HT-29 (cell line): ENCODE measurements at regions not wholly inside any gene's neighbourhood (a gene's known extent, or its start where the extent isn't known, plus 50 kb on each side); places are given as distances from the start of the nearest gene placed in this dataset.

Experiments used
- DNase-seq: peaks from one replicate; pipeline ENCODE4 v3.0.0-alpha.2; 2015; ENCODE audit warnings: low spot score

GRCh38 chr2:2849464-2850217 is 518.6 kb upstream of the MYT1L start:
- DNase-seq, result no peak

GRCh38 chr2:2848621-2849333 is 517.7 kb upstream of the MYT1L start:
- DNase-seq, result no peak

DNA sequence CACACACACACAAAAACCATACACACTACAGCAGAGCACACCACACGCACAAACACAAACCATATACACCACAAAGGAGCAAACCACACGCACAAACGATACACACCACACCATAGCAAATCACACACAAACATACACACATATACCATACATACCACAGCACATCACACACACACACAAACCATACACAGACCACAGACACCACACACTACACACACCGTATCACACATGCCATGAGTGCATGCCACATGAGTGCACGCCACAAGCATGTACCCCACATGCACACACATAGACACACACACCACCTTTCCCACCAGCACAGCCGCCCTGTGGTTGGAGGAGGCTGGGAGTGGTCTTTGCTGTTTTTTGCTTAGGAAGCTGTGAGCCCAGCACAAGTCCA is 517.1 kb upstream of the MYT1L start:
- DNase-seq, result no peak

GRCh38 chr2:2847209-2847676 is 516.2 kb upstream of the MYT1L start:
- DNase-seq, result no peak

DNA sequence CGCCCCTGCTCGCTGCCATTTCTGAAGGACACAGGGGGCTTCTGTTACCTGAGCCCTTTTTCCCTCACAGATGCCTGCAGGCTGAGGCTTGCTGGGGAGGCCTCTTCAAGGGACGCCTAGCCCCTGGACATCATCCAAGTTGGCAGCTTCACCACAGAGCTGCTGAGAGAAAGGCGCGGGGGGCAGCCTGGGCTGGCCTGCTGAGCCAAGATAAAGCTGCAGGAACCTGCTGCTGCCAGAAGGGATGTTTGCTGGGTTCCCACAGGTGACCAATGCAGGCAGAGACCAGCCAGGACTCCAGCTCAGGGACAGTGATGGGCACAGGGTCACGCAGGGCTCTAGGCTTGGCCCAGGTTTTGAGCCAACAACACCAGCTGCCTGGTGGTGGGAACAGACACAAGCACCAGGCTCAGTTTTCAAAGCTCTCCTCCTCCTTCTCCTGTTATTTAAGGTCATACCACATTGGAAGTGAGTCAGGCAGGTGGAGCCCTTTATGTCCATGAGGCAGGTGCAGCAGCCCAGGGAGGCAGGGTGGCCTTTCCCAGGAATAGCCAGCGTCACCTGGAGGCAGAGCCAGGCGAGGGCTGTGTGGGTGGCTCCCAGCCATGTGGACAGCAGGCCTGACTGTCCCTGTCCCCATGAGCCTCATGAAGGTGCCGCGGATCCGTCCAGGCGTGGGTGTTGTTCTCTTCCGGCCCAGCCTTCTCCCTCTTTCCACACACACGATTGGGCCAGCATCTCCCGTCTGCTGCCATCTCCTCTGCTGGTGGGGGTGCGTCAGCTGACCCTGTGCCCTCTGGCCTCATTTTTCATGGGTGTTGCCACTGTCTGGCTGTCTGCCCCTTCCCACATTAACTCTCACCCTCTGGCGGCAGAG is 515.5 kb upstream of the MYT1L start:
- DNase-seq, result peak; percentile 78

DNA sequence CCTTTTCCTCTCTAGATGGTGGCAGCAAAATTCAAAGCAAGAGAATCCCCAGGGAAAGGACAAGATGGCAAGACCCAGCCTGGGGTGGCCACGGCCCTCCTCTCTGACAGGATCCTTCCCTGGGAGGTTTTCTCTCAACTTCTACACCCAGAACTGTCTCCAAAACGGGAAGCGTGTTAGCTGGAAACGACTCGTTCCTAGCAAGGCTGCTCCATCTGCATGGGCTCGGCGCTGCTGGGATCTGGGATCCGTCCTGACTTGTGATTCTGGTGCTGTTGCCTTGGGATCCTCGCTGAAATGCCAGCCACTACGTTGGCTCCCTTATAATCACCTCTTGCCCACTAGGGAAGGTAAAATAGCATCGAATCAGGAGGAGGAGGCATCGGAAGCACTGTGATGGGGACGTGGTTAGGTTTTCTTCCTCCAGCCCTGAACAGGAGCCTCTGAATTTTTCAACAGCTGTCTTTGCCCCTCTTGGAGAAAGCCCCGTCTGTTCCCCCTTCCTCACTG is 514.8 kb upstream of the MYT1L start:
- DNase-seq, result no peak

DNA sequence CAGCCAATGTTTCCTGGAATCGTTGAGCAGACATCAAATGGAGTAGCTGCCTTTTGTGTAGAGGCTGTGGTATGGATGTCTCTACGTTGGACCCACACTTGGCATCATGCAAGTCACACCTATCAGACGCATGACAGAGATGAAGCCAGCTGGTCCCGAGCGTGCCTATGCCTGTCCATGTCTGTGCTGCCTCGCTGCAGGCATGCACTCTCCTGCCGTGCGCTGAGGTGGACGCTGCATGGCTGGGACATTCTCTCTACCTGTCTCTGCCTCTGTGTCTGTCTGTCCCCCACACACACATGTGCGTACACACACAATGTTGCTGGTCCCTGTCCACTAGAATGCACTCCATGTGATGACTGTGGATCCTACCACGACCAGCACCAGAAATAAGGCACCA is 514.2 kb upstream of the MYT1L start:
- DNase-seq, result no peak

- DNase-seq, result peak; percentile 37
Measured at GRCh38 chr2:2843969-2844548, 513.0 kb upstream of the MYT1L start.

- no peak for DNase-seq
Measured at GRCh38 chr2:2842466-2842865, 511.4 kb upstream of the MYT1L start.

- no peak for DNase-seq
Measured at GRCh38 chr2:2840681-2841300, 509.7 kb upstream of the MYT1L start.

GRCh38 chr2:2839782-2840531 is 508.9 kb upstream of the MYT1L start:
- DNase-seq, result no peak

DNA sequence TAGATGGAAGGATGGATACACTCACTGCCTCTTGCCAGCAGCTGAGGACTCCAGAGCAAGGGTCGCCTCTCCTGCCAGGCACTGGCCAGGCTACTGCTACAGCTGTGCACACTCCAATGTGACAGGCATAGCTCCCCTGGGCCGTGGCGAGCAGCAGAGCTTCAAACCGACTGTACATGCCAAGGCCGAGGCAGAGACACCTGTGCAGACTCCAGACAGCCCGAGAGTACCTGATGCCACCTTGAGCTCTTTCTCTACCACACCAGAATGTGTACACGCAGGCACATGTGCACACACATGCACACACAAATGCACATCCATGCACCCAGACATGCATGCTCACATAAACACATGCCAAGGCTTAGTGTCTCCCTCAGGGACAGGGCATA is 508.3 kb upstream of the MYT1L start:
- DNase-seq, result no peak

- no peak for DNase-seq
Measured at GRCh38 chr2:2838548-2838845, 507.4 kb upstream of the MYT1L start.

DNA sequence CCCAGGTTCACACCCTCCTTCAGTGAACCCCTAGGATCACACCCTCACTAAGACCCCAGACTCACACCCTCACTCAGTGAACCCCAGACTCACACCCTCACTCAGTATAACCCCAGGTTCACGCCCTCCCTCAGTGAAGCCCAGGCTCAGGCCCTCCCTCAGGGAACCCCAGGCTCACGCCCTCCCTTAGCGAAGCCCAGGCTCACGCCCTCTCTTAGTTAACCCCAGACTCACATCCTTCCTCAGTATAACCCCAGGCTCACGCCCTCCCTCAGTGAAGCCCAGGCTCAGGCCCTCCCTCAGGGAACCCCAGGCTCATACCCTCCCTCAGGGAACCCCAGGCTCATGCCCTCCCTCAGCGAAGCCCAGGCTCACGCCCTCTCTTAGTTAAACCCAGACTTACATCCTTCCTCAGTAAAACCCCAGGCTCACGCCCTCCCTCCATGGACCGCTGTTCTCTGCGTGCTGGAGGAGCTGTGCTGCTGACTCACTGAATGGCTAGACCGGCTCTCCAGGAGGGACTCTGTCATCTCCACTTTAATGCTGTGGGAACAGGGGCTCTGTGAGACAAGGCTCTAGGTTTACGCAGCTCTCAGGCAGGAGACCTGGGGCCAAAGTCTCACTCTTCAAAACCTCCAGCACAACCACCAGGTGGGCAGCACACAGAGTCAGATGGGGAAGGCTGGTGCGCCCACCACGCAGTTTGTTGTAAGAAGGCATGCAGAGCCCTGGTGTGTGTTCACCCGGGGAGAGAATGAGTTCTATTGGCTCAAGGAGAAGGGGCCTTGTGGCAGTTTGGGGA is 506.9 kb upstream of the MYT1L start:
- no peak for DNase-seq

- no peak for DNase-seq
Measured at GRCh38 chr2:2836343-2837070, 505.4 kb upstream of the MYT1L start.

DNA sequence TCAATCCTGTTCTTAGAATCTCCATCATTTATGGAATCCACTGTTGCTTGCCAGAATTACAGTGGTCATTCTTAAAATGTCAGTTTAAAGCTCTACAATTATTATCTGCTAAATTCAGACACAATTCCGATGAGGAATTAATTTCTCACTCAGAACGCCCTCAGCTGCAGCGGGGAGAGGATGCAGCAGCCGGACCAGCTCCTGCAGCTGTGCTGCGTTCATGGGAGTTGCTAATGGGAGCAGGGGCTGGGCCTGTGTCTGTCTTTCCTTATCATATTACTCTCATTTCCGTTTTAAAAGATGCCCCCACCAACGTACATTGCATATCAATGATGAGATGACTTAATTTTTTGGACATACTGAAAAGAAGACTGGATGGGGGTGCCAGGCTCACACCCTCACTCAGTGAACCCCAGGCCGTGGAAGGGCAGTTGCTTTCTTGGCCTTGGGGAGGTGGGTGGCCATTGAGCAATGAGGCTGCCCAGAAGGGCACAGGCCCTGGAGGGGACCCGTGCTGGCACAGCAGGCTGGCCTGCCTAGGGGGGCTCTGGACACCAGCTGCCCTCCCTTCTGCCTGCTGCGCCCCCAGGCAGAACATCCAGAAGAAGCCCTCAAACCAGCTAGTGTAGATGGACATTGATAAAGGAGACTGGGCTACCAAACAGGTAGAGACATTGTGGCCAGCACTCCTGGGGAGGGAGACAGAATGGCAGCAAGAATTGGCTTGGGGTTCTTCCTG is 503.6 kb upstream of the MYT1L start:
- DNase-seq, result no peak

- no peak for DNase-seq
Measured at GRCh38 chr2:2834105-2834504, 503.0 kb upstream of the MYT1L start.

DNA sequence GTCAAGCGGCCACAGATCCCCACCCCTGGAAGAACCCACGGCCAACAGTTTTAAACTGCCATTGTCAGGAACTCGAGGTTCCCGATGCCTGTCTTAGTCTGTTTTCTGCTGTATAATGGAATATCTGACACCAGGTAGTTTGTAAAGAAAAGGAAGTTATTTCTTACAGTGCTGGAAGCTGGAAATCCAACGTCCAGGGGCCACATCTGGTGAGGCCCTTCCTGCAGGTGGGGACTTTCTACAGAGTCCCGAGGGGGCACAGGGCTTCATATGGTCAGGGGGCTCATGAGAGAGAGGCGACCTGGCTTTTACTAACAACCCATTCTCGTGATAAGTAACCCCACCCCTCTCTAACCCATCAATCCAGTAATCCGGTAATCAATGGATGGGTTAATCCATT is 501.6 kb upstream of the MYT1L start:
- DNase-seq, result no peak
